H9 (cell line): ENCODE measurements at regions not wholly inside any gene's neighbourhood (a gene's known extent, or its start where the extent isn't known, plus 50 kb on each side); places are given as distances from the start of the nearest gene placed in this dataset.

Experiments used
- DNase-seq: peaks from one replicate; pipeline ENCODE4 v3.0.0-alpha.2; 2017
- H2AFZ ChIP-seq: one replicate; pipeline ENCODE4 v1.6.1; 2013; ENCODE audit warnings: mild to moderate bottlenecking, low read length, control low read depth, moderate library complexity
- H2AK5ac ChIP-seq: 2 replicates; pipeline ENCODE4 v1.6.1; 2013; ENCODE audit warnings: low read length, control low read depth, mixed read lengths; ENCODE audit not compliant: insufficient read length
- H2BK120ac ChIP-seq: one replicate; pipeline ENCODE4 v1.6.1; 2013; ENCODE audit warnings: low read depth, mild to moderate bottlenecking, low read length, control low read depth, inconsistent platforms; ENCODE audit not compliant: poor library complexity, severe bottlenecking
- H2BK12ac ChIP-seq: 2 replicates; pipeline ENCODE4 v1.6.1; 2013; ENCODE audit warnings: low read length, control low read depth, mixed read lengths, low read depth; ENCODE audit not compliant: insufficient read length
- H2BK15ac ChIP-seq: 2 replicates; pipeline ENCODE4 v1.6.1; 2013; ENCODE audit warnings: low read depth, low read length, control low read depth
- H2BK20ac ChIP-seq: one replicate; pipeline ENCODE4 v1.6.1; 2013; ENCODE audit warnings: low read depth, mild to moderate bottlenecking, low read length, control low read depth, inconsistent platforms; ENCODE audit not compliant: poor library complexity, severe bottlenecking
- H2BK5ac ChIP-seq: 2 replicates; pipeline ENCODE4 v1.6.1; 2013; ENCODE audit warnings: low read length, control low read depth, mixed read lengths; ENCODE audit not compliant: insufficient read length
- H3K14ac ChIP-seq: 2 replicates; pipeline ENCODE4 v1.6.1; 2013; ENCODE audit warnings: low read length, control low read depth; ENCODE audit not compliant: insufficient read depth
- H3K18ac ChIP-seq: 2 replicates; pipeline ENCODE4 v1.6.1; 2013; ENCODE audit warnings: low read depth, mild to moderate bottlenecking, mixed read lengths, low read length, control low read depth; ENCODE audit not compliant: insufficient read length
- H3K23ac ChIP-seq: 2 replicates; pipeline ENCODE4 v1.6.1; 2013; ENCODE audit warnings: low read length, control low read depth, mixed read lengths, low read depth; ENCODE audit not compliant: insufficient read length
- H3K23me2 ChIP-seq: 2 replicates; pipeline ENCODE4 v1.6.1; 2013; ENCODE audit warnings: low read depth, mild to moderate bottlenecking, mixed read lengths, low read length, control low read depth; ENCODE audit not compliant: insufficient read length, poor library complexity, severe bottlenecking
- H3K27ac ChIP-seq: 2 replicates; pipeline ENCODE4 v1.5.1; 2013; ENCODE audit warnings: low read length, control low read depth, mixed read lengths, low read depth; ENCODE audit not compliant: insufficient read length
- H3K27me3 ChIP-seq: 2 replicates; pipeline ENCODE4 v1.6.1; 2013; ENCODE audit warnings: low read length, control low read depth, inconsistent platforms; ENCODE audit not compliant: insufficient read depth
- H3K4ac ChIP-seq: 2 replicates; pipeline ENCODE4 v1.6.1; 2013; ENCODE audit warnings: low read depth, mild to moderate bottlenecking, control low read depth, inconsistent platforms, low read length, moderate library complexity
- H3K4me1 ChIP-seq: 2 replicates; pipeline ENCODE4 v1.6.1; 2013; ENCODE audit warnings: low read length, control low read depth, inconsistent platforms; ENCODE audit not compliant: insufficient read depth
- H3K4me2 ChIP-seq: 2 replicates; pipeline ENCODE4 v1.6.1; 2013; ENCODE audit warnings: low read length, control low read depth, mixed read lengths; ENCODE audit not compliant: insufficient read length, insufficient read depth
- H3K56ac ChIP-seq: 2 replicates; pipeline ENCODE4 v1.6.1; 2013; ENCODE audit warnings: low read depth, mild to moderate bottlenecking, mixed read lengths, low read length, control low read depth; ENCODE audit not compliant: insufficient read length
- H3K79me1 ChIP-seq: 2 replicates; pipeline ENCODE4 v1.6.1; 2013; ENCODE audit warnings: low read depth, mild to moderate bottlenecking, moderate library complexity, low read length, control low read depth, inconsistent platforms; ENCODE audit not compliant: insufficient read depth, poor library complexity, severe bottlenecking
- H3K79me2 ChIP-seq: 2 replicates; pipeline ENCODE4 v1.6.1; 2013; ENCODE audit warnings: low read length, control low read depth, inconsistent platforms; ENCODE audit not compliant: insufficient read depth
- H3K9ac ChIP-seq: 2 replicates; pipeline ENCODE4 v1.6.1; 2013; ENCODE audit warnings: low read length, control low read depth, mixed read lengths; ENCODE audit not compliant: insufficient read length; ENCODE audit errors: extremely low read depth
- H3K9me3 ChIP-seq: one replicate; pipeline ENCODE4 v1.6.1; 2013; ENCODE audit warnings: low read depth, low read length, inconsistent platforms; ENCODE audit not compliant: control insufficient read depth
- H3T11ph ChIP-seq: one replicate; pipeline ENCODE4 v1.6.1; 2013; ENCODE audit warnings: mild to moderate bottlenecking, low read length, control low read depth, inconsistent platforms
- H4K20me1 ChIP-seq: one replicate; pipeline ENCODE4 v1.6.1; 2013; ENCODE audit not compliant: control insufficient read depth, insufficient read length, insufficient read depth
- H4K5ac ChIP-seq: 2 replicates; pipeline ENCODE4 v1.6.1; 2013; ENCODE audit warnings: low read depth, mild to moderate bottlenecking, mixed read lengths, low read length, control low read depth; ENCODE audit not compliant: insufficient read length
- H4K8ac ChIP-seq: replicated peaks from 2 replicates; pipeline ENCODE4 v1.6.1; 2013; ENCODE audit warnings: low read length, control low read depth, mixed read lengths, low read depth; ENCODE audit not compliant: insufficient read length
- H4K91ac ChIP-seq: 2 replicates; pipeline ENCODE4 v1.6.1; 2013; ENCODE audit warnings: low read depth, mild to moderate bottlenecking, moderate library complexity, mixed read lengths, low read length, control low read depth; ENCODE audit not compliant: insufficient read length
- H3K27ac Mint-ChIP-seq, 3 experiments: 2 replicates in 2 of 3; 3 replicates in 1 of 3; pipeline ENCODE4 v1.8.0; 2020 to 2021; ENCODE audit warnings: mixed read lengths in 3 of 3, mild to moderate bottlenecking in 1 of 3, moderate library complexity in 1 of 3
- H3K27me3 Mint-ChIP-seq: 2 replicates; pipeline ENCODE4 v1.8.0; 2021; ENCODE audit warnings: low read depth, mild to moderate bottlenecking, moderate library complexity, mixed read lengths
- H3K36me3 Mint-ChIP-seq, 3 experiments: 2 replicates in 2 of 3; 3 replicates in 1 of 3; pipeline ENCODE4 v1.8.0; 2020 to 2021; ENCODE audit warnings: low read depth in 3 of 3, mixed read lengths in 3 of 3; ENCODE audit not compliant: insufficient read depth in 1 of 3
- H3K4me1 Mint-ChIP-seq, 2 experiments: 2 replicates each; pipeline ENCODE4 v1.8.0; 2020; ENCODE audit warnings: mixed read lengths in 2 of 2
- H3K4me3 Mint-ChIP-seq, 2 experiments: 2 replicates in 1 of 2; 3 replicates in 1 of 2; pipeline ENCODE4 v1.8.0; 2020 to 2021; ENCODE audit warnings: mild to moderate bottlenecking in 2 of 2, mixed read lengths in 2 of 2, moderate library complexity in 1 of 2
- H3K9me3 Mint-ChIP-seq, 2 experiments: 2 replicates in 1 of 2; 3 replicates in 1 of 2; pipeline ENCODE4 v1.8.0; 2020; ENCODE audit warnings: mild to moderate bottlenecking in 2 of 2, mixed read lengths in 2 of 2, moderate library complexity in 1 of 2
- CTCF ChIP-seq: fragments of 200-600 bp; sonication (generic); conservative IDR thresholded peaks from 3 replicates; pipeline ENCODE4 v1.8.0; 2021; ENCODE audit warnings: antibody characterized with exemption, mild to moderate bottlenecking
- WGBS: extraction: QIAGEN DNeasy Blood & Tissue Kit; methylation state at CpG from one replicate; pipeline ENCODE4 v1.1.7; 2013; ENCODE audit warnings: missing lambda C conversion rate, low lambda C conversion rate, mixed read lengths; ENCODE audit not compliant: insufficient read length; ENCODE audit errors: extremely low coverage; 5-methylcytosine and 5-hydroxymethylcytosine counted together

GRCh38 chr2:128643221-128644065 is 324.8 kb upstream of the HS6ST1 start:
- DNase-seq, result peak; percentile 19

More at GRCh38 chr2:128643221-128644065, 324.8 kb upstream of the HS6ST1 start:
- Histone ChIP-seq H2BK15ac (no peak overlapping the region), H4K91ac (no peak overlapping the region), H3K27me3 (no peaks in the 10 kb centered on the region), H2BK5ac (no peak overlapping the region), H3K9ac (no peak overlapping the region), H3K4ac (no peak overlapping the region; the same call in 1 of the 2 replicates), H2BK120ac (no peak overlapping the region), H3K4me1 (peaks cover 21% of the 10 kb centered on the region), H3K56ac (no peak overlapping the region), H3K14ac (peak overlapping the region; percentile 16), H3K9me3 (no peaks in the 10 kb centered on the region), H4K8ac (no peak overlapping the region), H2AFZ (no peak overlapping the region), H2BK20ac (no peak overlapping the region), H3K4me2 (no peak overlapping the region), H3K79me2 (no peaks in the 10 kb centered on the region), H3K18ac (peak overlapping the region; percentile 27), H3K27ac (peak overlapping the region; percentile 86), H3K23me2 (no peaks in the 10 kb centered on the region), H3T11ph (no peak overlapping the region), H3K79me1 (no peaks in the 10 kb centered on the region), H2AK5ac (no peak overlapping the region), H2BK12ac (peak overlapping the region; percentile 0), H4K20me1 (no peaks in the 10 kb centered on the region), H3K23ac (no peak overlapping the region), H4K5ac (no peak overlapping the region)
- no CpG with 5 or more reads among the region's 7 CpGs for WGBS
- TF ChIP-seq CTCF, result no peak
- Mint-ChIP-seq H3K9me3 (no peaks in the 10 kb centered on the region), H3K27me3 (peaks cover 7% of the 10 kb centered on the region), H3K36me3 (peaks cover 0 to 4% (median 2%) of the 10 kb centered on the region in 3 experiments; a peak in 3 of 7 replicates), H3K27ac (peak overlapping the region; percentile 36 to 98 (median 56); a peak in 4 of 7 replicates), H3K4me3 (no peak overlapping the region), H3K4me1 (peaks cover 74 to 82% of the 10 kb centered on the region in 2 experiments)
